ENCODE measurements at regions not wholly inside any gene's neighbourhood (a gene's known extent, or its start where the extent isn't known, plus 50 kb on each side); places are given as distances from the start of the nearest gene placed in this dataset.
"Not testable (repeated sequence)": the region's sequence is repeated elsewhere in the genome, so short reads cannot be mapped to it uniquely, and the experiment has no call there.

- DNase-seq (ENCODE audit: low spot score) = not testable (repeated sequence)
Observed at GRCh38 chr14:105678057-105678456, 151.7 kb downstream of the TMEM121 start.

- not testable (repeated sequence) for DNase-seq (ENCODE audit: low spot score)
Observed at GRCh38 chr14:105678996-105679958, 152.9 kb downstream of the TMEM121 start.

GRCh38 chr14:105679959-105680735 is 153.8 kb downstream of the TMEM121 start:
- not testable (repeated sequence) for DNase-seq (ENCODE audit: low spot score)

- DNase-seq (ENCODE audit: low spot score) = not testable (repeated sequence)
Observed at GRCh38 chr14:105680736-105681098, 154.3 kb downstream of the TMEM121 start.

GRCh38 chr14:105681606-105682185 is 155.3 kb downstream of the TMEM121 start:
- DNase-seq (ENCODE audit: low spot score) = not testable (repeated sequence)

- not testable (repeated sequence) for DNase-seq (ENCODE audit: low spot score)
Observed at GRCh38 chr14:105682442-105682841, 156.1 kb downstream of the TMEM121 start.

GRCh38 chr14:105682956-105683570 is 156.7 kb downstream of the TMEM121 start:
- DNase-seq (ENCODE audit: low spot score) = no peak

GRCh38 chr14:105684056-105684455 is 157.7 kb downstream of the TMEM121 start:
- not testable (repeated sequence) for DNase-seq (ENCODE audit: low spot score)

- DNase-seq (ENCODE audit: low spot score) = not testable (repeated sequence)
Observed at GRCh38 chr14:105684597-105684996, 158.2 kb downstream of the TMEM121 start.

- DNase-seq (ENCODE audit: low spot score) = no peak
Observed at GRCh38 chr14:105685003-105685402, 158.6 kb downstream of the TMEM121 start.

- DNase-seq (ENCODE audit: low spot score) = not testable (repeated sequence)
Observed at GRCh38 chr14:105685605-105686004, 159.2 kb downstream of the TMEM121 start.

GRCh38 chr14:105686050-105686449 is 159.7 kb downstream of the TMEM121 start:
- not testable (repeated sequence) for DNase-seq (ENCODE audit: low spot score)

GRCh38 chr14:105686462-105687170 is 160.2 kb downstream of the TMEM121 start:
- not testable (repeated sequence) for DNase-seq (ENCODE audit: low spot score)

- not testable (repeated sequence) for DNase-seq (ENCODE audit: low spot score)
Observed at GRCh38 chr14:105687171-105688022, 161.0 kb downstream of the TMEM121 start.

- not testable (repeated sequence) for DNase-seq (ENCODE audit: low spot score)
Observed at GRCh38 chr14:105688023-105688351, 161.6 kb downstream of the TMEM121 start.

GRCh38 chr14:105688664-105689221 is 162.4 kb downstream of the TMEM121 start:
- not testable (repeated sequence) for DNase-seq (ENCODE audit: low spot score)

- DNase-seq (ENCODE audit: low spot score) = no peak
Observed at GRCh38 chr14:105689722-105690121, 163.3 kb downstream of the TMEM121 start.

- DNase-seq (ENCODE audit: low spot score) = no peak
Observed at GRCh38 chr14:105690671-105691070, 164.3 kb downstream of the TMEM121 start.

- DNase-seq (ENCODE audit: low spot score) = not testable (repeated sequence)
Observed at GRCh38 chr14:105691321-105692109, 165.1 kb downstream of the TMEM121 start.
